MCF 10A (cell line): ENCODE measurements at regions not wholly inside any gene's neighbourhood (a gene's known extent, or its start where the extent isn't known, plus 50 kb on each side); places are given as distances from the start of the nearest gene placed in this dataset.

Source experiments
- BruUV-seq: library from RNA; stranded (reverse); fragments of 400-500 nt; replicated peaks from 2 replicates; lab custom pipeline; 2021; lab: Mats Ljungman, UMichigan
- CTCF ChIA-PET: fragments of 300-600 bp; sonication (Branson Sonifier 250); formaldehyde crosslinking; extraction: SDS; loops from one replicate; lab custom pipeline; 2021; ENCODE audit warnings: antibody characterized with exemption, inconsistent platforms; lab: Yijun Ruan, JAX
- POLR2A ChIA-PET: fragments of 300-600, 350-650 bp; sonication (Branson Sonifier 250); formaldehyde crosslinking; extraction: SDS; loops from one replicate; lab custom pipeline; 2020; ENCODE audit warnings: antibody characterized with exemption, inconsistent platforms; lab: Yijun Ruan, JAX
- DNase-seq: peaks from one replicate; pipeline ENCODE4 v3.0.0-alpha.2; 2018; ENCODE audit not compliant: unreplicated experiment
- H3K27ac Mint-ChIP-seq: one replicate; pipeline ENCODE4 v1.8.0; 2022; ENCODE audit warnings: mild to moderate bottlenecking, low read depth, mixed read lengths; ENCODE audit not compliant: unreplicated experiment
- H3K27me3 Mint-ChIP-seq: one replicate; pipeline ENCODE4 v1.8.0; 2022; ENCODE audit warnings: mixed read lengths; ENCODE audit not compliant: insufficient read depth, unreplicated experiment
- H3K36me3 Mint-ChIP-seq: one replicate; pipeline ENCODE4 v1.8.0; 2022; ENCODE audit warnings: mild to moderate bottlenecking, moderate library complexity, mixed read lengths; ENCODE audit not compliant: insufficient read depth, unreplicated experiment
- H3K4me1 Mint-ChIP-seq: one replicate; pipeline ENCODE4 v1.8.0; 2022; ENCODE audit warnings: mixed read lengths; ENCODE audit not compliant: insufficient read depth, unreplicated experiment
- H3K4me3 Mint-ChIP-seq: one replicate; pipeline ENCODE4 v1.8.0; 2022; ENCODE audit warnings: mild to moderate bottlenecking, moderate library complexity, mixed read lengths; ENCODE audit not compliant: unreplicated experiment
- H3K9me3 Mint-ChIP-seq: one replicate; pipeline ENCODE4 v1.8.0; 2022; ENCODE audit warnings: mixed read lengths; ENCODE audit not compliant: unreplicated experiment
- CTCF ChIP-seq: fragments of 200-600 bp; IDR thresholded peaks from one replicate; pipeline ENCODE4 v1.8.0; 2022; ENCODE audit warnings: antibody characterized with exemption, mild to moderate bottlenecking; ENCODE audit not compliant: unreplicated experiment
- intact Hi-C: fragments of 100-400 bp; cut with micrococcal nuclease; formaldehyde crosslinking; loops from 2 replicates; pipeline ENCODE4 v1.14.1; 2022

- no peaks in the 10 kb centered on the region for H3K27me3 Mint-ChIP-seq
- no TSS peak for BruUV-seq
- ChIA-PET POLR2A (no interaction called here), CTCF (no interaction called here)
- H3K27ac Mint-ChIP-seq: no peak overlapping the region
- H3K9me3 Mint-ChIP-seq: peaks cover 26% of the 10 kb centered on the region
- no peaks in the 10 kb centered on the region for H3K4me1 Mint-ChIP-seq
- H3K4me3 Mint-ChIP-seq: no peak overlapping the region
- TF ChIP-seq CTCF: no peak
- intact Hi-C loops: no loop called here
- DNase-seq: no peak
- no peaks in the 10 kb centered on the region for H3K36me3 Mint-ChIP-seq
Observed at GRCh38 chr7:67571026-67571545, 574.5 kb downstream of the TYW1 start.

GRCh38 chr7:67573639-67574038, 577.0 kb downstream of the TYW1 start:
- peaks cover 34% of the 10 kb centered on the region for H3K9me3 Mint-ChIP-seq
- CTCF ChIA-PET: interaction anchor here (0.7 kb wide), 1 partner anchor 186 kb away, joined by 3 read pairs; no protein-coding TSS in a partner anchor
- H3K27ac Mint-ChIP-seq: no peak overlapping the region
- TF ChIP-seq CTCF: no peak
- no TSS peak for BruUV-seq
- no peak for DNase-seq
- H3K27me3 Mint-ChIP-seq: no peaks in the 10 kb centered on the region
- no peaks in the 10 kb centered on the region for H3K36me3 Mint-ChIP-seq
- no peaks in the 10 kb centered on the region for H3K4me1 Mint-ChIP-seq
- intact Hi-C loops: no loop called here
- POLR2A ChIA-PET: no interaction called here
- no peak overlapping the region for H3K4me3 Mint-ChIP-seq

- peaks cover 41% of the 10 kb centered on the region for H3K9me3 Mint-ChIP-seq
- TF ChIP-seq CTCF: no peak
- BruUV-seq: no TSS peak
- CTCF ChIA-PET: no interaction called here
- DNase-seq: no peak
- intact Hi-C loops: no loop called here
- H3K27ac Mint-ChIP-seq: no peak overlapping the region
- POLR2A ChIA-PET: no interaction called here
- H3K36me3 Mint-ChIP-seq: no peaks in the 10 kb centered on the region
- no peaks in the 10 kb centered on the region for H3K27me3 Mint-ChIP-seq
- no peak overlapping the region for H3K4me3 Mint-ChIP-seq
- no peaks in the 10 kb centered on the region for H3K4me1 Mint-ChIP-seq
Observed at GRCh38 chr7:67588631-67589030, 592.0 kb downstream of the TYW1 start.

GRCh38 chr7:67589183-67589582, 592.5 kb downstream of the TYW1 start:
- Mint-ChIP-seq H3K27ac (no peak overlapping the region), H3K27me3 (no peaks in the 10 kb centered on the region), H3K4me1 (no peaks in the 10 kb centered on the region), H3K36me3 (no peaks in the 10 kb centered on the region), H3K9me3 (peaks cover 42% of the 10 kb centered on the region), H3K4me3 (no peak overlapping the region)
- ChIA-PET POLR2A (no interaction called here), CTCF (no interaction called here)
- intact Hi-C loops: no loop called here
- no peak for TF ChIP-seq CTCF
- DNase-seq: no peak
- no TSS peak for BruUV-seq
